Immature natural killer cell (primary cell): ENCODE measurements at regions not wholly inside any gene's neighbourhood (a gene's known extent, or its start where the extent isn't known, plus 50 kb on each side); places are given as distances from the start of the nearest gene placed in this dataset.

Experiments
- DNase-seq, 3 donors: peaks; one replicate each; pipeline ENCODE4 v3.0.0; 2022; ENCODE audit warnings: mixed read lengths in 1 of 3
- H3K27ac Mint-ChIP-seq, 6 donors: one replicate each; pipeline ENCODE4 v1.8.0; 2020; ENCODE audit warnings: mixed read lengths in 6 of 6, mild to moderate bottlenecking in 5 of 6, inconsistent platforms in 4 of 6, moderate library complexity in 3 of 6
- H3K27me3 Mint-ChIP-seq, 3 donors: one replicate each; pipeline ENCODE4 v1.8.0; 2020 to 2021; ENCODE audit warnings: low read depth in 3 of 3, mild to moderate bottlenecking in 3 of 3, mixed read lengths in 3 of 3, moderate library complexity in 3 of 3, inconsistent platforms in 1 of 3
- H3K36me3 Mint-ChIP-seq, 3 donors: one replicate each; pipeline ENCODE4 v1.8.0; 2020; ENCODE audit warnings: mixed read lengths in 3 of 3, inconsistent platforms in 2 of 3, mild to moderate bottlenecking in 2 of 3
- H3K4me1 Mint-ChIP-seq, 2 donors: one replicate each; pipeline ENCODE4 v1.8.0; 2020; ENCODE audit warnings: inconsistent platforms in 2 of 2, mild to moderate bottlenecking in 2 of 2, mixed read lengths in 2 of 2, moderate library complexity in 1 of 2
- H3K4me3 Mint-ChIP-seq, 5 donors: one replicate each; pipeline ENCODE4 v1.8.0; 2020; ENCODE audit warnings: mild to moderate bottlenecking in 5 of 5, mixed read lengths in 5 of 5, inconsistent platforms in 3 of 5, moderate library complexity in 3 of 5
- H3K9me3 Mint-ChIP-seq, 6 donors: one replicate each; pipeline ENCODE4 v1.8.0; 2020; ENCODE audit warnings: mild to moderate bottlenecking in 6 of 6, mixed read lengths in 6 of 6, inconsistent platforms in 4 of 6, moderate library complexity in 3 of 6

GRCh38 chr10:56298941-56299340 lies 62.1 kb downstream of the ZWINT start:
- Mint-ChIP-seq H3K27ac (no peak overlapping the region), H3K27me3 (no peaks in the 10 kb centered on the region), H3K4me3 (no peak overlapping the region), H3K4me1 (no peaks in the 10 kb centered on the region), H3K36me3 (no peaks in the 10 kb centered on the region), H3K9me3 (peaks cover 5 to 23% (median 10%) of the 10 kb centered on the region in 6 donors)
- DNase-seq = no peak

- Mint-ChIP-seq H3K36me3 (no peaks in the 10 kb centered on the region), H3K27me3 (no peaks in the 10 kb centered on the region), H3K9me3 (peaks cover 5 to 34% (median 12%) of the 10 kb centered on the region in 6 donors)
Observed at GRCh38 chr10:56296618-56297017, 64.4 kb downstream of the ZWINT start.

GRCh38 chr10:56288403-56288802 lies 72.7 kb downstream of the ZWINT start:
- Mint-ChIP-seq H3K27ac (no peak overlapping the region), H3K27me3 (no peaks in the 10 kb centered on the region), H3K4me1 (no peaks in the 10 kb centered on the region), H3K4me3 (no peak overlapping the region), H3K36me3 (no peaks in the 10 kb centered on the region), H3K9me3 (peaks cover 10 to 30% (median 21%) of the 10 kb centered on the region in 6 donors)
- no peak for DNase-seq

More at GRCh38 chr10:56296618-56297017, 64.4 kb downstream of the ZWINT start:
- no peak overlapping the region for H3K4me3 Mint-ChIP-seq
- no peaks in the 10 kb centered on the region for H3K4me1 Mint-ChIP-seq
- no peak overlapping the region for H3K27ac Mint-ChIP-seq
- no peak for DNase-seq

GRCh38 chr10:56286096-56286495 lies 75.0 kb downstream of the ZWINT start:
- Mint-ChIP-seq H3K9me3 (peaks cover 9 to 23% (median 14%) of the 10 kb centered on the region in 6 donors), H3K4me3 (no peak overlapping the region), H3K27ac (no peak overlapping the region), H3K4me1 (no peaks in the 10 kb centered on the region), H3K36me3 (no peaks in the 10 kb centered on the region), H3K27me3 (no peaks in the 10 kb centered on the region)
- DNase-seq = no peak

- DNase-seq = no peak
- Mint-ChIP-seq H3K4me1 (no peaks in the 10 kb centered on the region), H3K9me3 (peaks cover 2 to 19% (median 9%) of the 10 kb centered on the region in 6 donors), H3K36me3 (no peaks in the 10 kb centered on the region), H3K27me3 (no peaks in the 10 kb centered on the region), H3K4me3 (no peak overlapping the region), H3K27ac (no peak overlapping the region)
Observed at GRCh38 chr10:56279270-56279669, 81.8 kb downstream of the ZWINT start.

GRCh38 chr10:56269181-56269580 lies 91.9 kb downstream of the ZWINT start:
- Mint-ChIP-seq H3K4me3 (no peak overlapping the region), H3K9me3 (peaks cover 1 to 18% (median 9%) of the 10 kb centered on the region in 6 donors), H3K4me1 (no peaks in the 10 kb centered on the region), H3K27ac (no peak overlapping the region), H3K27me3 (peaks cover 0 to 2% (median 0%) of the 10 kb centered on the region in 3 donors), H3K36me3 (no peaks in the 10 kb centered on the region)
- no peak for DNase-seq

- H3K36me3 Mint-ChIP-seq = no peaks in the 10 kb centered on the region
- no peak overlapping the region for H3K4me3 Mint-ChIP-seq
- H3K4me1 Mint-ChIP-seq = no peaks in the 10 kb centered on the region
- no peak overlapping the region for H3K27ac Mint-ChIP-seq
- DNase-seq = no peak
- peaks cover 15 to 31% (median 18%) of the 10 kb centered on the region in 6 donors for H3K9me3 Mint-ChIP-seq
- peaks cover 0 to 2% (median 2%) of the 10 kb centered on the region in 3 donors for H3K27me3 Mint-ChIP-seq
Observed at GRCh38 chr10:56266120-56266519, 94.9 kb downstream of the ZWINT start.

- Mint-ChIP-seq H3K9me3 (peaks cover 19 to 56% (median 30%) of the 10 kb centered on the region in 6 donors), H3K4me1 (no peaks in the 10 kb centered on the region), H3K36me3 (no peaks in the 10 kb centered on the region), H3K4me3 (no peak overlapping the region), H3K27me3 (peaks cover 0 to 2% (median 0%) of the 10 kb centered on the region in 3 donors), H3K27ac (no peak overlapping the region)
- no peak for DNase-seq
Observed at GRCh38 chr10:56258991-56259390, 102.1 kb downstream of the ZWINT start.

GRCh38 chr10:56258378-56258777 lies 102.7 kb downstream of the ZWINT start:
- peaks cover 0 to 2% (median 0%) of the 10 kb centered on the region in 3 donors for H3K27me3 Mint-ChIP-seq
- H3K27ac Mint-ChIP-seq = no peak overlapping the region
- no peak for DNase-seq
- H3K36me3 Mint-ChIP-seq = no peaks in the 10 kb centered on the region
- no peaks in the 10 kb centered on the region for H3K4me1 Mint-ChIP-seq
- no peak overlapping the region for H3K4me3 Mint-ChIP-seq
- H3K9me3 Mint-ChIP-seq = peaks cover 21 to 62% (median 28%) of the 10 kb centered on the region in 6 donors

GRCh38 chr10:56255298-56255697 lies 105.8 kb downstream of the ZWINT start:
- no peak overlapping the region for H3K4me3 Mint-ChIP-seq
- no peaks in the 10 kb centered on the region for H3K4me1 Mint-ChIP-seq
- H3K9me3 Mint-ChIP-seq = peaks cover 14 to 45% (median 25%) of the 10 kb centered on the region in 6 donors
- no peak overlapping the region for H3K27ac Mint-ChIP-seq
- no peaks in the 10 kb centered on the region for H3K36me3 Mint-ChIP-seq
- no peak for DNase-seq
- no peaks in the 10 kb centered on the region for H3K27me3 Mint-ChIP-seq

GRCh38 chr10:56240471-56240870 lies 120.6 kb downstream of the ZWINT start:
- H3K27me3 Mint-ChIP-seq = no peaks in the 10 kb centered on the region

GRCh38 chr10:56231436-56231835 lies 129.6 kb downstream of the ZWINT start:
- Mint-ChIP-seq H3K9me3 (peaks cover 3 to 30% (median 16%) of the 10 kb centered on the region in 6 donors), H3K27me3 (peaks cover 0 to 4% (median 0%) of the 10 kb centered on the region in 3 donors), H3K4me1 (no peaks in the 10 kb centered on the region), H3K27ac (no peak overlapping the region), H3K36me3 (no peaks in the 10 kb centered on the region), H3K4me3 (no peak overlapping the region)
- DNase-seq = no peak

More at GRCh38 chr10:56240471-56240870, 120.6 kb downstream of the ZWINT start:
- Mint-ChIP-seq H3K36me3 (no peaks in the 10 kb centered on the region), H3K9me3 (peaks cover 1 to 28% (median 9%) of the 10 kb centered on the region in 6 donors), H3K4me1 (no peaks in the 10 kb centered on the region), H3K4me3 (no peak overlapping the region), H3K27ac (no peak overlapping the region)
- no peak for DNase-seq

- Mint-ChIP-seq H3K9me3 (peaks cover 0 to 12% (median 1%) of the 10 kb centered on the region in 6 donors), H3K27me3 (no peaks in the 10 kb centered on the region), H3K4me3 (no peak overlapping the region), H3K36me3 (no peaks in the 10 kb centered on the region), H3K27ac (no peak overlapping the region), H3K4me1 (no peaks in the 10 kb centered on the region)
- no peak for DNase-seq
Observed at GRCh38 chr10:56222237-56222636, 138.8 kb downstream of the ZWINT start.

GRCh38 chr10:56212951-56213350 lies 148.1 kb downstream of the ZWINT start:
- Mint-ChIP-seq H3K27ac (no peak overlapping the region), H3K4me3 (no peak overlapping the region), H3K27me3 (peaks cover 0 to 2% (median 0%) of the 10 kb centered on the region in 3 donors), H3K4me1 (no peaks in the 10 kb centered on the region), H3K9me3 (peaks cover 4 to 70% (median 45%) of the 10 kb centered on the region in 6 donors), H3K36me3 (no peaks in the 10 kb centered on the region)
- DNase-seq = no peak

GRCh38 chr10:56181607-56182006 lies 179.5 kb downstream of the ZWINT start:
- H3K27ac Mint-ChIP-seq = no peak overlapping the region
- H3K4me1 Mint-ChIP-seq = no peaks in the 10 kb centered on the region
- peaks cover 0 to 3% (median 0%) of the 10 kb centered on the region in 3 donors for H3K27me3 Mint-ChIP-seq
- H3K36me3 Mint-ChIP-seq = no peaks in the 10 kb centered on the region
- H3K4me3 Mint-ChIP-seq = no peak overlapping the region
- H3K9me3 Mint-ChIP-seq = peaks cover 9 to 65% (median 38%) of the 10 kb centered on the region in 6 donors
- no peak for DNase-seq
